ENCODE measurements at regions not wholly inside any gene's neighbourhood (a gene's known extent, or its start where the extent isn't known, plus 50 kb on each side); places are given as distances from the start of the nearest gene placed in this dataset.
A peak's percentile ranks its signal among the peaks of the same experiment; 100 is the strongest.

DNA sequence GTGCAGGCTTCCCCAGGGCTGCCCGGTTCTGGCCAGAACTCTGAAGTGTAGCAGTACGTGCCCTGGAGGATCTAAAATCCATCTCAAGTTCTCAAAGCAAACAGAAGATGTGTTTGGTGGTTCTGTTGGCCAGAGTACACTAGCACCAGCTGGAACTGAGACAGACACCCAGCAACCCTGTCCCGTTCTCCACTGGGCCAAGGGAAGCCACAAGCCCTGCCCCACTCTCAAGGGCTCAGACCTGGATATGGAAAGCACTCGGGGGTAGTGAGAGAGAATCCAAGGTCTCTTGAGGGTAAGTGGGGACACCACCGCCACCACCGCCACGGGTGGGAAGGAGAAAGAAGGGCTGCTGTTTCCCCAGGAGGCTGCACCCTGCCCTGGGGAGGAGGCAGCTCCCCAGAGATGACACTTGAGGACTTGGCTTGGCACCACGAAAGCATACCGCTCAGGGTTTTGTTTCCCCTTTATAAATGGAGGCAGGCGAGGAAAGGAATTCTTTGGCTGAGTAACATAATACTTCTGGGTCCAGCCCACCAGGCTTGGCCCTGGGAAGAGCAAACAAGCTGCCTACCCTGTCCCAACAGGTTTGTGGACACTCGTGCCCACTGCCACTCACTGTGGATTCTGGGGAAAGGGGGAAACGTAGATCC, 56.1 kb upstream of the POU2AF1 start:
- WGBS (ENCODE audit: missing lambda C conversion rate), result 85% methylated on average over 9 of the region's 12 CpGs
- FAIRE-seq (no peak), ATAC-seq (no peak)

DNA sequence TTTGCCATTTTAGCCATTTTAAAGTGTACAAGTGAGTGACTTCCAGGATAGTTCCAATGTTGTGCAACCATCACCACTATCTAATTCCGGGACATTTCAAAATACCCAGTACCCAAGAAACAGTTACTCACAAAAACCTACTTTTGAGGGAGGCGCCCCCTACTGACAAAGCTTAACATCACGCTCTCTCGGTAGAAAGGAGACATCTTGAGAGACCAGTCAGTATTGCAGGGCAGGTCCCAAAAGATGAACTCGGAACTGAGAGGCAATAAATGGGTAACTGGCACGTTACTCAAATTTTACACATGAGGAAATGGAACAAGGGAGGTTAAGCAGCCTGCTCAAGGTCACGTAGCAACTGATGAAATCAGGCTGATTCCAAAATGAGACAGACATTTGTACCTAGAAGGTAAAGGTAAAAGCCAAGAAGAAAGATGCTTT, 50.0 kb upstream of the POU2AF1 start:
- peak in 1 of 2 experiments; percentile 72; a peak in 3 of 6 replicates for ATAC-seq
- ChIA-PET CTCF (interaction anchor here (1.2 to 7.6 kb wide), 8 partner anchors 10 to 150 kb away, joined by 4 to 52 read pairs (median 10); partner anchors contain the start of gene POU2AF3), POLR2A (no interaction called here)
- no peak for FAIRE-seq
- no peak overlapping the region for H3K4me2 ChIP-seq
- no peaks in the 10 kb centered on the region for H3K9me3 ChIP-seq
- 31% methylated on average over 7 of the region's 7 CpGs for WGBS (ENCODE audit: missing lambda C conversion rate)
- no peaks in the 10 kb centered on the region for H3K4me1 ChIP-seq
- peak; percentile 40; the same call in 2 of the 3 replicates for TF ChIP-seq SMC3 (IDR thresholded peaks at IDR 0.05)
- TF ChIP-seq RAD21 (conservative IDR thresholded peaks at IDR 0.05 in 1 of 2, IDR thresholded peaks at IDR 0.05 in 1 of 2), result peak; percentile 27 to 31; a peak in 4 of 5 replicates
- TF ChIP-seq ZSCAN20 (CRISPR knock-in tag; IDR thresholded peaks at IDR 0.05), result no peak
- TF ChIP-seq HDAC2 (IDR thresholded peaks at IDR 0.05), result no peak
- TF ChIP-seq, protein P1, sequence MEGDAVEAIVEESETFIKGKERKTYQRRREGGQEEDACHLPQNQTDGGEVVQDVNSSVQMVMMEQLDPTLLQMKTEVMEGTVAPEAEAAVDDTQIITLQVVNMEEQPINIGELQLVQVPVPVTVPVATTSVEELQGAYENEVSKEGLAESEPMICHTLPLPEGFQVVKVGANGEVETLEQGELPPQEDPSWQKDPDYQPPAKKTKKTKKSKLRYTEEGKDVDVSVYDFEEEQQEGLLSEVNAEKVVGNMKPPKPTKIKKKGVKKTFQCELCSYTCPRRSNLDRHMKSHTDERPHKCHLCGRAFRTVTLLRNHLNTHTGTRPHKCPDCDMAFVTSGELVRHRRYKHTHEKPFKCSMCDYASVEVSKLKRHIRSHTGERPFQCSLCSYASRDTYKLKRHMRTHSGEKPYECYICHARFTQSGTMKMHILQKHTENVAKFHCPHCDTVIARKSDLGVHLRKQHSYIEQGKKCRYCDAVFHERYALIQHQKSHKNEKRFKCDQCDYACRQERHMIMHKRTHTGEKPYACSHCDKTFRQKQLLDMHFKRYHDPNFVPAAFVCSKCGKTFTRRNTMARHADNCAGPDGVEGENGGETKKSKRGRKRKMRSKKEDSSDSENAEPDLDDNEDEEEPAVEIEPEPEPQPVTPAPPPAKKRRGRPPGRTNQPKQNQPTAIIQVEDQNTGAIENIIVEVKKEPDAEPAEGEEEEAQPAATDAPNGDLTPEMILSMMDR (IDR thresholded peaks at IDR 0.05), result peak; percentile 54
- DNase-seq (ENCODE audit: low read depth in 1 of 2, low spot score in 1 of 2), result peak in 1 of 2 experiments; percentile 63
- H3K27ac ChIP-seq, result no peak overlapping the region
- H3K4me3 ChIP-seq, result no peak overlapping the region

More for the DNA sequence above, 56.1 kb upstream of the POU2AF1 start:
- no peak overlapping the region for H3K27ac ChIP-seq
- POLR2A ChIA-PET, result no interaction called here
- H3K4me2 ChIP-seq, result no peak overlapping the region
- no peaks in the 10 kb centered on the region for H3K4me1 ChIP-seq
- DNase-seq (ENCODE audit: low read depth in 1 of 2, low spot score in 1 of 2), result no peak
- no peak overlapping the region for H3K4me3 ChIP-seq
- CTCF ChIA-PET, result interaction anchor here (1.6 to 3.8 kb wide), 2 partner anchors 12 to 152 kb away, joined by 4 to 31 read pairs; no protein-coding TSS in a partner anchor
- TF ChIP-seq NPAS2 (CRISPR knock-in tag; IDR thresholded peaks at IDR 0.05; ENCODE audit: borderline replicate concordance) (no peak), JUNB (IDR thresholded peaks at IDR 0.05) (no peak), ZFP36 (IDR thresholded peaks at IDR 0.05; ENCODE audit: borderline replicate concordance, partially characterized antibody) (no peak), CBX8 (IDR thresholded peaks at IDR 0.05) (no peak), ZSCAN20 (CRISPR knock-in tag; IDR thresholded peaks at IDR 0.05) (no peak)
- TF ChIP-seq, protein P1 (IDR thresholded peaks at IDR 0.05), result no peak
- H3K9me3 ChIP-seq, result no peaks in the 10 kb centered on the region
